ENCODE measurements at regions not wholly inside any gene's neighbourhood (a gene's known extent, or its start where the extent isn't known, plus 50 kb on each side); places are given as distances from the start of the nearest gene placed in this dataset.

DNA sequence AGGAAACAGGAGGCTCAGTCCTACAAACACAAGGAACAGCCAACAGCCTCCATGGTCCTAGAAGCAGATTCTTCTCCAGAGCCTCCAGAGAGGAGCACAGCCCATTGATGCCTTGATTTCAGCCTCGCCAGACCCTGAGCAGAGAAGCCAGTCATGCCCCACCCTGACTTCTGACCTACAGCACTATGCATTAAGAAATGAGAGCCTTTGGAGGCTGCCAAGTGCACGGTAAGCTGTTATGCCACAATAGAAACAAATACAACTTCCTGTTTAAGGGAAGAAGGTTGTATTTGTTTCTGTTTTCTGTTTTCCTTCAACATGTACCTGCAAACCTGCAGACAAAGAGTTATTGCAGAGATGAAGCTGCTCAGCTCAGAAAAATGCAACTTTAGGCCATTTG is 181.3 kb upstream of the AGAP1 start:
- FAIRE-seq = no peak

DNA sequence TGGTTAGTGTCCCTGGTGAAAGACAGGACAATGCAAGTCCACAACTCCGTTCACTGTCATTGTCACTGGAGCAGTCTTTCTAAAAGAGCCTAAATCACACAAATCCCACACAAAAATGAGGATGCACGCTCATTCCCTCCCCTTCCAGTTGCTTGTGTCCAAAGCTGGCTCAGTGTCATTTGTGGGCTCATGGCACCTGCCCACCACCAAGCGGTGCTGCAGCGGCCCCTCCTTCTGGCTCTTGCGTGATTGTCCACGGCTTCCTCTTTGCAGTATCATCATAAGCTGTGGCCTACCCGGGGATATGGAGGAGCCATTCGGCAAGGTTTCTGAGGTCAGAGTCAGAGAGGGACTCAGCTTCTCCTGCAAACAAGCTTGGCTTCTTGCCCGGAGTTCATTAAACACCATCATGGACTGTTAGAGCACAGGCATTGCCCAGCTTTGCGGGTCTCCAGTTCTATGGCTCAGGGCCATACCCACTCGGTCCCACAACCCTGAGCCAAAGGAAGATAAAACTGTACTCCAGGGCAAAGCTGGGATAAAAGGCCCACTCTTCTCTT is 179.4 kb upstream of the AGAP1 start:
- no peak for FAIRE-seq

DNA sequence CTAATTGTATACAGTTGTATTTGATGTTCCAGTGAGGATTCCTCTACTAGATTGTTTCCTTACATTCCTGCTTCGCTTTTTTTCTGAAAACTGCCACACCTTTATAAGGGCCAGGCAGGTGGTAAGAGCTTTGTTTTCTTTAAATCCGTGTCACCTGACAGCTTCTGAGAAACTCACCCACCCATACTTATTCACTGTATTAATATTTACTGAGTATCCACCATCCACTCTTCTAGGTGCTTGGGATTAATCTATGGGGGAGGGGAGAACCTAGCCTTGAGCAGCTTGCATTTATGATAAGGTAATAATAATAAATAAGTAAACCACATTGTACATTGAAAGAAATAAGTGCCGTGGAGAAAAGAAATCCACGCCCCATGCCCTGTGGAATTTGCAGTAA is 174.7 kb upstream of the AGAP1 start:
- no peak for FAIRE-seq

DNA sequence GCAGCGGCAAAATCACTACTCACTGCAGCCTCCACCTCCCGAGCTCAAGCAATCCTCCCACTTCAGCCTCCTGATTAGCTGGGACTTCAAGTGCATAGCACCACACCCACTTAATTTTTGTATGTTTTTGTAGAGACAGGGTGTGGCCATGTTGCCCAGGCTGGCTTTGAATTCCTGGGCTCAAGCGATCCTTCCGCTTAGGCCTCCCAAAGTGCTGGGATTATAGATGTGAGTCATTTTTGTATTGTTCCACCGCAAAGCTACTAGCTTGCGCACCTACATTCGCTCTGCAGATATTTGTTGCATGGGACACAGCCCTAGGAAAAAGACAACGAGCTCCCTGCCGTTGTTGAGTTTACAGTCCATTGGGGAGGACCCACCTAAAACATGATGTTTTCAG is 173.5 kb upstream of the AGAP1 start:
- FAIRE-seq = no peak

DNA sequence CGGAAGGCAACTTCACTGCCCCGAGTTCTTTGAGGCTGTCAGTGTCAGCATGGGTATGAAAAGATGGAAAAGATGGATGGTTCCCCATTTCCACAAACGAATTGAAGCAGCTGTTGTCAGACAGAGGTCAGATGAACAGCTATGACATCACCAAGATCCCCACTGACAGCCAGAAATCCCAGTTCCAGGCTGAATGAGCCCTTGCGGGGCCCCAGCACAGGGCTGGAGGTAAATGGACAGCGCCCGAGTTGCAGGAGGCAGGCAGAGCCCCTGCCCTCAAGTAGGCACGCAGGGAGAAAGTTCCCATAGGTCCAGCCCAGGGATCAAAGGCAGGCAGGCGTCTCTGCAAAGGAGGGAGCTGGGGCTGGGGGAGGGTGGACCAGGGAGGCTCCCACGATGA is 169.5 kb upstream of the AGAP1 start:
- no peak for FAIRE-seq

DNA sequence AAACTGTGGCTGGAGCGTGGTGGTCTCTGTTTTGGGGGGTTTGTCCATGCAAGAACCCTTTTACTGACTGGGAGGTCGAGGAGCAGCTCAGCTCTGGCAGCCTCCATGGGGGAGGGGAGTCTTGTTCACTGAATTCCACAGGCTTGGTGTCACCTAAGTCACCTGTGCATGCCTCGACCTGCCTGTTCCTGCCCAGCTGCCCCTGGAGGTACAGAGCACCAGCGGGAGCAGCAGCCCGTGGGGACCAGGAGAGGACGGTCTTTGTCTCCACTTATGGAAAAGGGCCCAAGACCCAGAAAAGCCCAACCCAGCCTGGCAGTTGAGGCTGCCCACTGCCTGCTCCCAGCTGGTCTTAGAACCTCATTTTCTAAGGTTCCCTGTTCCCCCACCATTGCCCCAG is 168.7 kb upstream of the AGAP1 start:
- no peak for FAIRE-seq

DNA sequence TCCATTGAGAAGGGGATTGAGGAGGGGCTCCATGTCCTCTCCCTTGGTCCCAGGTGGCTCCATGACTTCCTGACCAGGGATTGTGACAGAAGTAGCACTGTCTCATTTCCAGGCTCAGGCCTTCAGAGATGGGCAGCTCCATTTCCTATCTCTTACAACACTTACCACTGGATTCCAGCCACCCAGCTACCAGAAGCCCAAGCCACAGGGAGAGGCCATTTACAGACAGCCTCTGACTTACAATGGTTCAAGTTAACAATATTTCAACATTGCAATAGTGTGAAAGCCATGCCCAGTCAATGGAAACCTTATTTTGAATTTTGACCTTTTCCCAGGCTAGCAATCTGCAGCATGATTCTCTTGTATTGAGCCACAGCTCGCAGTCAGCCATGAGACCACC is 164.9 kb upstream of the AGAP1 start:
- FAIRE-seq = no peak

DNA sequence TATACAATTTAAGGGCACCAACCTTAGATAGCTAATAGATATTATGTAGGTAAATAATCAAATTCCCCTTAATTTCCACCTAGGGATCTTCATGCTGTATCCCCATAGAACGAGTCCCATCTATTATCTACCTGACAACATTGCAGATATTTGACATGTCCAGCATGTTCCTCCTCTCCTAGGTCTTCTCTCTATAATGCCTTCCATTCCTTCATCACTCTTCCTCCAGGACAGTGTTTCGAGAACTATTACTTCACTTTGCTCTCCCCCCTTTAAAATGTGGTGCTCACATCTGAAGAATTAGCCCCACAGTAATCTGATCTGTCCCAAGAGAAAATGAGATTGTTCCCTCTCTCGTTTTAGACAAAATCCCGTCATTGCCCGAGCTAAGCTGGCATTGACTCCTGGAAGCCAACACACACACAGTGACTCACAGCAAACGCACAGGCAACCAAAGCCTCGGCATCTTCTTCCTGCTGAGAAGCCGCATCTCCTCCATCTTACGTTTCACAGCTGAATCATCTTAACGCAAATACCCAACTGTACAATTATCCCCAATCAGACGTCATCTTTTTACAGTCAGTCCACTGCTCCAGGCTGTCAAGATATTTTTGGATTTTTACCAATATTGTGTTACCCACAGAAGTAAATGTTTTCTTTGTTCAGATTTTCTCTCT is 162.9 kb upstream of the AGAP1 start:
- FAIRE-seq = no peak

DNA sequence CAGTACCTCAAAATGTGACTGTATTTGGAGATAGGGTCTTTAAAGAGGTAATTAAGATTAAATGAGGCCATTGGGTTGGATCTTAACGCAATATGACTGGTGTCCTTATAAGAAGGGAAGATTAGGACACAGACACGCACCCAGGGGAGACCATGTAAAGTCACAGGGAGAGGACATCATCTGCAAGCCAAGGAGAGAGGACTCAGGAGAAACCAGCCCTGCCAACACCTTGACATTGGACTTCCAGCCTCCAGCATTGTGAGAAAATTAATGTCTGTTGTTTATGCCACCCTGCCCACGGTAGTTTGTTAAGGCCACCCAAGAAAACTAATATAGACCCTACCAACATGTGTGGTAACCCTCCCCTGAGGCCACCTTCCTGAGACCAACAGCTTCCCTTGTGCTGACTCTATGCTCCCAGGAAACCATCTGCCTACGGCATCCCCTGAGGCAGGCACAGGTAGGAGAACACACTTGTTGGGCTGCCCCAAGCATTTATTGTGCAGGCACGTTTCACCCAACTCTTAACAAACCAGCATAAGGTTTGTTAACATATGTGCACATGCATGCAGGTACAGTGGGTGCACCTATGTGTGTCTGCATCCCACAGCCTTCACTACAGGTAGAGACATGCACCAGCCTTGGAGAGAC is 161.5 kb upstream of the AGAP1 start:
- no peak for FAIRE-seq

DNA sequence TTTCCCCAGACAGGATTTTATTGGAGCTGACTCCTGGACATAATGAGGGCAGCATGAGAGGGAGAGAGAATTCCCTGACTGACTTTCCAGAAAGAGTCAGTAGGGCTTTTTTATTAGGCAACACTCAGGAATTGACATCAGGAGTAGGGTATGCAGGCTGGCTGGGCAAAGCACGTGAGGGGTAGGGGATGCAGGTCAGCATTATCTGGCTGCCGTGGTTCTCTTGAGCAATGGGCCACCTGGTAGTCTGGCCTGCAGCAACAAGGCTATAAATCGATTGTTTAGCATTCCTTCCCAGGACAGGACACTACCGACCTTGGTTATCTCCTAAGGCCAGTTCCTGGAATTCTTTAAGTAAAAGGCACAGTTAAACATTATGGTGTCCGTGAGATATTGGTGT is 160.8 kb upstream of the AGAP1 start:
- FAIRE-seq = no peak

DNA sequence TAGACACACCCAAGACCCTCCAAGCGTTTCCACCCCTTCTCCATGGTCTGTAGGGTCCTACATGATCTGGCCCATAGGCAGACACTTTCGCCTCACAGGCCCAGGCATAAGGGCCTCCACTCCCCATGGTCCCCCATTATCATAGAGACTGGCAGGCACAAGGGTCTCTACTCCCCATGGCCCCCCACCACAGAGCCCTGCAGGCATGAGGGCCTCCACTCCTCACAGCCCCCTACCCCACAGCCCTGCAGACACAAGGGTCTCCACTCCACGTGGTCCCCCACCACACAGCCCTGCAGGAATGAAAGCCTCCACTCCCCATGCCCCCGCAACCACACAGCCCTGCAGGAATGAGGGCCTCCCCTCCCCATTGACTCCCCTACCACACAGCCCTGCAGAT is 159.7 kb upstream of the AGAP1 start:
- no peak for FAIRE-seq

DNA sequence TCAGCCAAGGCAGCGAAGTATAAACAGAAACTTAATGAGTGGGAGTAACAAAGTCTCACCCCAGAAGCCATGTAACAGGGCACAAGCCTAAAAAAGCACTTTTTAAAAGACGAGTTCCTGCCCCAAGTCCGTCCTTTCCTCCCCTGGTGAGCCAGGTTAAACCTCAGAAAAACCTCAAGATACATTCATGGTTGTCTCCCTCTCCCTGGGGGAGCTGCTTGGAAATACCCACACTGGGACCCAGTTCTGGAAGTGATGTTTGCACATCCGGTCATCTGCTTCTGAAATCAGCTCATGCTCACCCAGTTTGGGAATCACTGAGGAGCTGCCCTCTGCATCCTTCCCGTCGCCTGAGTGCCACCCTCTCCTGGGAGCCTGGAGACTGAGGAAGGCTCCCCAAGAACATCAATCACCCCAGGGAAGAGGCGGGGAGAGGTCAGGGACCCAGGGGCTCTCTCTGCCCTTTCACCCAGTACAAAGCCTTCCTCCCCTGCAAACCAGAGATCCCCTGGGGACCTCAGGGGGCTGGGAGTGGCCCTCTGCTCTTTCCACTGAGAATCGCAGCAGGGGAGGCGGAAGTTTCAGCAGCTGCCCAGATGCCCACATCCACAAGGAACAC is 150.6 kb upstream of the AGAP1 start:
- FAIRE-seq = no peak

DNA sequence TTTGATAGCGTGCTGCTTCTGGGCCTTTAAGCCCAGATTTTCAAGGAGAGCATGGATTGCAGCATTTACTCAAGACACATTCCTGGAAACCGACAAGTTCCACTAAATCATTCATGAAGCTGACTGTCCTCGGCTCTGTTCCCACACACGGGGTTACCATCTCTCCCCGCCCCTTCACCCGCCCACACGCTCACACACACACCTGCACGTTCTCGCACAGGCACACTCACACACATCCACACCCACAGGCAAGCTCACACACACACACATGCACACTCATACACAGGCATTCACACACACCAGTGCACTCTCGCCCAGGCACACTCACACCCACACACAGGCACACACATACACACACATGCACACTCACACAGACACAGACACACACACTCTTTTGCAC is 150.0 kb upstream of the AGAP1 start:
- no peak for FAIRE-seq

DNA sequence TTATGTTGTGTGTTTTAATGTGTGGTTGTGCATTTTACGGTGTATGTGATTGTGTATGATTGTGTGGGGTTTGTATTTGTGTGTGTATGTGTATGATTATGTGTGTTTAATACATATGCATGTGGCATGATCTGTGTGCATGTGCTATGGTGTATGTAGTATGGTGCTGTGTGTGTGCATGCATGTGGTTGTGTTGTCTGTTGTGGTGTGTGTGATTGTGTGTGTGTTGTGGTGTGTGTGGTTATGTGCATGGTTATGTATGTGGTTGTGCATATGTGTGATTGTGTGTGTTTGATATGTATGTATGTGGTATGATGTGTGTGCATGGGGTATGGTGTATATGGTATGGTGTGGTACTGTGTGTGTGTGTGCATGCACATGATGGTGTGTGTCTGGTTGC is 148.1 kb upstream of the AGAP1 start:
- FAIRE-seq = no peak

DNA sequence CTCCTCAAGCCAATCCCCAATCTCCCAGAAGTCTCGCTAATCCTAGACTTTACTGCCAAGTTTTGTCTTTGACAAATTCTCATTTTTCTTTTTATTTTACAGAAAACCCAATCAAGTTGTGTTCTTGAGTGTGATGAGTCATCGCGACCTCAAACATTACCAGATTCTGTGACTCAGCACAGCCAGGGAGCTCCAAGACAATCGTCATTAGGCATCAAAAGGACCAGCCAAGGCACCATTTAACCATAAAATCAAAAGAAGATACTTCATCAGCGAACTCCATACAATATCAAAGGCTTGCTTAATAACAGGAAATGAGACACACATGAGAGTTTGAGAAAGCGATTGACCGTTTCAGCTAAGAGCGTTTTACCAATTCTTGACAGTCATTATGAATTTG is 146.2 kb upstream of the AGAP1 start:
- no peak for FAIRE-seq

DNA sequence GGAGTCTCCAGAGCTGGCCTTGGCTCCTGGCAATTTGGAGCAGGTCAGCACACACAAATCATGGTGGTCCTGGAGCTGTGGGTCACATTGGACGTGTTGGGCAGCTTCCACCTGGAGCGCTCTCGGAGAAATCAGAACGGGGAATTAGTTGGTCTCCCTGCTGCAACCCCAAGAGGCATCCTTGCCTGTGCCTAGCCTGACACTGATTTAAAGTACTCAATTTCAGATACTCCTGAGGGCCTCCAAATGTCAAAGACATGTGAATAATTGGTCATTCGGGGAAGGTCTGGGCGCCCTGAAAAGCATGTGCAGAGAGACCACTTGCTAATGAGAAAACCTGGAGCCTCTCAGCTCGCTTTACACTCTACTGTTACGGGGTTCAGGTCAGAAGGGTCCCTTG is 145.5 kb upstream of the AGAP1 start:
- FAIRE-seq = no peak

DNA sequence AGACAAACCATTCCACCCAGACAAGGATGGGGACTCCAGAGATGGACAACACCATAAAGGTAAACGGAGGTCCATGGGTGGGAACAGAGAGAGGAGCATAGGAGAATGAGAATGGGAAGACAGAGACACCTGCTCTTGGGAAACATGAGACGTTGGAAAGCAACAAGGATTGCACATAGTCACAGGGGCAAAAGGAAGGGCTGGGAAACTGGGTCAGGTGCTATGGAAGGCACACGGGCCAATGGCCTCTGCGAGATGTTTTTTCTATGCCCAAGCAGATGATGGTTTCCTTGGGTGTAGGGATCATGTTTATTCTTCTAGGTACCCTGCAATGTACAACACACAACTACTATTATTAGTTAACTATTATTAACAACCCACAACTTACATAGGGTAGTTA is 143.6 kb upstream of the AGAP1 start:
- FAIRE-seq = no peak

DNA sequence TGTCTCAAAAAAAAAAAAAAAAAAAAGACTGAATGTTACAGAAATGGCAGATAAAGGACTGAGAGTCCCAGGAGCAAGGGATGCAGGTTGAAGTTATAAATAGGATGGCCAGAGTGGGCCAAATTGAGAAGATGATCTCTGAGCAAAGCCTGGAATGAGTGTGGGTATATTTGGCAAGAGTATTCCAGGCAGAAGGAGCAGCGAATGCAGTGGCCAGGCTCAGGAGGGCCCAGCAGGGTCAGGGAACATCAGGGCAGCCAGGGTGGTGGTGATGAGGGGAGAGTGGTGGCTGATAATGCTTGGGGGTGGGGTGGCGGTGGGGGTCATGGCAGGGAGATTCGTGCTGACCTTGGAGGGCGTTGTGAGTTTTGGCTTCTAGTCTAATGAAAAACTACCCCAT is 141.3 kb upstream of the AGAP1 start:
- FAIRE-seq = no peak

DNA sequence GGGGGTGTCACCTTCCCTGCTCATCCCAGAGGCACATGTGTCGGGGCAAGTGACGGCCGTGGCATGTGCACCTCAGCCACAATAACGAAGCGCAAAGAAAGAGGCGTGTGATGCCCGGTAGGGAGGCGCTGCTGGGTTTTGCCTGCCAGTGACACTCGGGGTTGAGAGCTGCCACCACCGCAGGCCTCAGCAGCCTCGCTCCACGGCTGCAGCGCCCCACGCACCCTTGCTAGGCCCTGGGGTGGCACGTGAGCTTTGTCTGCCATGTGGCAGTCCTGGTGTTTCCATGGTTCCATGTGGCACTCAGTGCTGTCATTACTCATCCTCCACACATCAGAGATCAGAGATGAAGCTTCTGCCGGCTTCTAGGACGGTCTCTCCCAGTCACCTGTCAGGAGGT is 136.0 kb upstream of the AGAP1 start:
- FAIRE-seq = no peak

DNA sequence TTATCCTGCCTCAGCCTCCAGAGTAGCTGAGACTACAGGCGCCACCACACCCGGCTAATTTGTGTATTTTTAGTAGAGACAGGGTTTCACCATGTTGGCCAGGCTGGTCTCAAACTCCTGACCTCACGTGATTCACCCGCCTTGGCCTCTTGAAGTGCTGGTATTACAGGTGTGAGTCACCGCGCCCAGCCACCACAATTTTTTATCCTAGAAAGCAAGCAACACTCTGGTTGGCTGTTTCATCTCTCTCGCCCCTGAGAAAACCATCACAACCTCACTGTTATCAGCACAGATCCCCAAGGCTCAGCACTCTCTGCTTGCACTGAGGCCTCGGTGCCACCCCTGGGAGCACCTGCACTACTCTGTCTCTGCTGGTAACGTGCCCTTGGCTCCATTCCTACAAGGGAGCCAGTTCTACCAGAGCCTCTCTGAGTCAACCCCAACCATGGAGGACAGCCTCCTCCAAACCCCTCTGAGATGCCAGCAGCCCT is 134.8 kb upstream of the AGAP1 start:
- no peak for FAIRE-seq

DNA sequence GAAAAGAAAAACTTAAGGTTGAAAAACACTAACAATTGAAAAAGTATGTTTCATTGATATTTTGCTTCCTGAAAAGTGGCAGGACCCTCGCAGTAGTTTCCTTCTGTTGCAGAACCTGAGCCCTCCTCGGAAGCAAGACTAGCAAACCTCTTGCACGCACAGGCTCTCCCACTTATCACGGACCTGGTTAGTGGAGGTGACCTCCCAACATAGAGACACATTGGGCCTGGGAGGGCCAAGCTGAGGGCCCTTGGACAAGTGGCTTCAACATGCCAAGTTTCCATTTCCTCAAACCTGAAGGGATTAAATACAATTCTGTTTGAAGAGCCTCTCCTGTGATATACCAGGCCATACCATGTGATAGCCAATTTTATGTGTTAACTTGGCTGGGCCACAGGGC is 133.4 kb upstream of the AGAP1 start:
- FAIRE-seq = no peak

DNA sequence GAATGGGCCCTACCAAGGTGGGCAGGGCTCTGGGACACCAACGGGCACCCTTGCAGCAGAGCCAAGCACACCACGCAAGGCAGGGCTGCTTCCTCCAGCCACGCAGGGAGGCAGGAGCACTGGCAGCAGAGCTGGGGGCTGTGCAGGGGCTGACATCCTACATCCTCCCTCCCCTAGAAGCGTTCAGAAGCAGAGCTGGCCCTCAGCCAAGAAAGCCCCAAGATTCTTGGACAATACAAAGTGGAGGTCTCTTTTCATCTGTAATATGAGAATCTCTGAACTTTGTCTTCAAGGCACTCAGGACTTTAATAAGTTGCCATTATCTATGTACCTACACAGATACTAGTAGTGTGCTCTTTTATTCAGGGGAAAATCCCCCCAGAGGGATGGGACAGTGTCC is 128.1 kb upstream of the AGAP1 start:
- no peak for FAIRE-seq

DNA sequence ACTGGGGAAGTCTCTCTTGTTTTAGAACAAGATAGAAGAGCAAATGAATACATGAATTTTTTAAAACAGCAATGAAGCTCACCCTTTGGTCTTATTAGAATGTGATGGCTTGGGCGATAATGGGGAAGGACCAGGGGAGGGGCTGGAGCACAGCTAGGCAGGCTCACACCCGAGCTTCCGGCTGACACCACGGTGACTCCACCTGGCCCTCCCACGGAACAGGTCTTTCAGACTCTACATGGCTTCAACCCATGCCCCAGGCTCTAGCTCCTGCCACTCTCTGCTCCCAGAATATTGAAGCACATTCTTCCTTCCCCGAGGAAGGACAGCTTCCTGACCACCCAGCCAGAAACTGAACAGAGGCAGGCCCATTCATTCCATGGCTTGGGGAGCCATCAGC is 127.5 kb upstream of the AGAP1 start:
- FAIRE-seq = no peak

DNA sequence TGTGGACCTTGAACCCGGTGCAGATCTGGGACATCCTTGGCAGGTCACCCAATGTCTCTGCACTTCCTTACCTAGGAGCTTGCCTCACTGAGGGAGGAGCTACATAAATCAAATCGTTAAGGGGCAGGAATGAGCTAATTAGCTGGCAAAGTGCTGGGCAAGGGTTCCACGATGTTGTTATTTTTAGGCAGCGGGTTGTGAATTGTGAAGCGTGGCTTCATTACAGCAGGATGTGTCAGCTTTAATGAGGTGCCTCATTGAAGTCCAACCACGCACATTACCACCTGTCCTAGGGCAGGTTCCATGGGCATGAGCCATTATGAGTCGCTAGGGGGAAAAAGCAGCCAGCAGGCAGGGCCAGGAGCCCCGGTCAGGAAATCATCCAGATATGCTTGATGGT is 127.0 kb upstream of the AGAP1 start:
- no peak for FAIRE-seq
